ENCODE measurements at regions not wholly inside any gene's neighbourhood (a gene's known extent, or its start where the extent isn't known, plus 50 kb on each side); places are given as distances from the start of the nearest gene placed in this dataset.

GRCh38 chr6:115832186-115832585 lies 228.5 kb downstream of the FRK start:
- CTCF ChIA-PET: no interaction called here
- POLR2A ChIA-PET: no interaction called here
- H3K27me3 ChIP-seq (ENCODE audit: control insufficient read depth, insufficient read depth, low read length): no peaks in the 10 kb centered on the region
- DNase-seq (ENCODE audit: low read depth): no peak
- no peak overlapping the region for H3K4me3 ChIP-seq (ENCODE audit: low read depth, low read length)
- no peaks in the 10 kb centered on the region for H3K36me3 ChIP-seq (ENCODE audit: control insufficient read depth, insufficient read depth, low read length)
- no peak for TF ChIP-seq CTCF (IDR thresholded peaks at IDR 0.05; ENCODE audit: insufficient read depth, low read depth, low read length)

- Histone ChIP-seq H3K36me3 (ENCODE audit: control insufficient read depth, insufficient read depth, low read length) (no peaks in the 10 kb centered on the region), H3K4me3 (ENCODE audit: low read depth, low read length) (no peak overlapping the region), H3K27me3 (ENCODE audit: control insufficient read depth, insufficient read depth, low read length) (no peaks in the 10 kb centered on the region)
- no peak for DNase-seq (ENCODE audit: low read depth)
- POLR2A ChIA-PET: no interaction called here
- CTCF ChIA-PET: interaction anchor here (0.6 to 2.8 kb wide), 2 partner anchors 9 to 167 kb away, joined by 3 to 9 read pairs; no protein-coding TSS in a partner anchor
- no peak for TF ChIP-seq CTCF (IDR thresholded peaks at IDR 0.05; ENCODE audit: insufficient read depth, low read depth, low read length)
These were observed 229.8 kb downstream of the FRK start for GRCh38 chr6:115830895-115831294.

- Histone ChIP-seq H3K4me3 (ENCODE audit: low read depth, low read length) (no peak overlapping the region), H3K36me3 (ENCODE audit: control insufficient read depth, insufficient read depth, low read length) (no peaks in the 10 kb centered on the region), H3K27me3 (ENCODE audit: control insufficient read depth, insufficient read depth, low read length) (no peaks in the 10 kb centered on the region)
- POLR2A ChIA-PET: interaction anchor here (0.6 kb wide), 1 partner anchor 17 kb away, joined by 3 read pairs; no protein-coding TSS in a partner anchor
- no peak for DNase-seq (ENCODE audit: low read depth)
- CTCF ChIA-PET: no interaction called here
- TF ChIP-seq CTCF (IDR thresholded peaks at IDR 0.05; ENCODE audit: insufficient read depth, low read depth, low read length): no peak
These were observed 238.9 kb downstream of the FRK start for GRCh38 chr6:115821798-115822197.

GRCh38 chr6:115819506-115819905 lies 241.2 kb downstream of the FRK start:
- TF ChIP-seq CTCF (IDR thresholded peaks at IDR 0.05; ENCODE audit: insufficient read depth, low read depth, low read length): no peak
- Histone ChIP-seq H3K36me3 (ENCODE audit: control insufficient read depth, insufficient read depth, low read length) (no peaks in the 10 kb centered on the region), H3K27me3 (ENCODE audit: control insufficient read depth, insufficient read depth, low read length) (no peaks in the 10 kb centered on the region), H3K4me3 (ENCODE audit: low read depth, low read length) (no peak overlapping the region)
- ChIA-PET POLR2A (no interaction called here), CTCF (no interaction called here)
- no peak for DNase-seq (ENCODE audit: low read depth)

GRCh38 chr6:115817161-115817560 lies 243.5 kb downstream of the FRK start:
- DNase-seq (ENCODE audit: low read depth): no peak
- CTCF ChIA-PET: no interaction called here
- no peak for TF ChIP-seq CTCF (IDR thresholded peaks at IDR 0.05; ENCODE audit: insufficient read depth, low read depth, low read length)
- POLR2A ChIA-PET: no interaction called here
- Histone ChIP-seq H3K36me3 (ENCODE audit: control insufficient read depth, insufficient read depth, low read length) (no peaks in the 10 kb centered on the region), H3K4me3 (ENCODE audit: low read depth, low read length) (no peak overlapping the region), H3K27me3 (ENCODE audit: control insufficient read depth, insufficient read depth, low read length) (no peaks in the 10 kb centered on the region)
